GM23338 (cell line): ENCODE measurements at regions not wholly inside any gene's neighbourhood (a gene's known extent, or its start where the extent isn't known, plus 50 kb on each side); places are given as distances from the start of the nearest gene placed in this dataset.

ENCODE experiments used
- ATAC-seq: fragments of 200-7000 bp; cut with Tn5 transposase; 3 replicates; pipeline ENCODE4 v1.9.1; 2020
- DNase-seq: peaks from one replicate; pipeline ENCODE4 v3.0.0-alpha.2; 2015; ENCODE audit warnings: low spot score
- H2AFZ ChIP-seq: fragments of 200-600 bp; sonication (generic); 2 replicates; pipeline ENCODE4 v1.8.0; 2016; ENCODE audit warnings: antibody characterized with exemption, mild to moderate bottlenecking, moderate library complexity
- H3F3A ChIP-seq: fragments of 200-600 bp; sonication (generic); replicated peaks from 2 replicates; pipeline ENCODE4 v1.8.0; 2017; ENCODE audit warnings: antibody characterized with exemption, mixed run types, low read depth
- H3K27ac ChIP-seq: fragments of 200-600 bp; sonication (generic); 2 replicates; pipeline ENCODE4 v1.6.1; 2016; ENCODE audit warnings: low read depth
- H3K27me3 ChIP-seq: fragments of 200-600 bp; sonication (generic); 2 replicates; pipeline ENCODE4 v1.8.0; 2016; ENCODE audit warnings: mild to moderate bottlenecking, mixed run types, moderate library complexity; ENCODE audit not compliant: insufficient read depth
- H3K36me3 ChIP-seq: fragments of 200-600 bp; sonication (generic); 2 replicates; pipeline ENCODE4 v1.8.0; 2016; ENCODE audit warnings: mild to moderate bottlenecking; ENCODE audit not compliant: insufficient read depth
- H3K4me1 ChIP-seq: fragments of 200-600 bp; sonication (generic); 2 replicates; pipeline ENCODE4 v1.8.0; 2016; ENCODE audit warnings: mild to moderate bottlenecking, moderate library complexity; ENCODE audit not compliant: insufficient read depth
- H3K4me2 ChIP-seq: fragments of 200-600 bp; sonication (generic); 2 replicates; pipeline ENCODE4 v1.7.1; 2017; ENCODE audit warnings: mixed run types
- H3K4me3 ChIP-seq: fragments of 200-600 bp; sonication (generic); 2 replicates; pipeline ENCODE4 v1.6.1; 2016; ENCODE audit warnings: mixed run types
- H3K79me2 ChIP-seq: fragments of 200-600 bp; sonication (generic); replicated peaks from 2 replicates; pipeline ENCODE4 v1.8.0; 2017; ENCODE audit warnings: mild to moderate bottlenecking; ENCODE audit not compliant: insufficient read depth
- H3K9me2 ChIP-seq: fragments of 200-600 bp; sonication (generic); 2 replicates; pipeline ENCODE4 v1.8.0; 2017; ENCODE audit not compliant: insufficient read depth
- H4K20me1 ChIP-seq: fragments of 200-600 bp; sonication (generic); replicated peaks from 2 replicates; pipeline ENCODE4 v1.8.0; 2017; ENCODE audit warnings: mild to moderate bottlenecking; ENCODE audit not compliant: insufficient read depth
- H3K27ac Mint-ChIP-seq: 2 replicates; pipeline ENCODE4 v1.8.0; 2020; ENCODE audit warnings: inconsistent platforms, mild to moderate bottlenecking, moderate library complexity, mixed read lengths
- H3K27me3 Mint-ChIP-seq: 3 replicates; pipeline ENCODE4 v1.8.0; 2022; ENCODE audit warnings: low read depth, mild to moderate bottlenecking, moderate library complexity, mixed read lengths, inconsistent platforms; ENCODE audit not compliant: insufficient read depth, poor library complexity
- H3K36me3 Mint-ChIP-seq: 3 replicates; pipeline ENCODE4 v1.8.0; 2021; ENCODE audit warnings: low read depth, mild to moderate bottlenecking, inconsistent platforms, moderate library complexity, mixed read lengths
- H3K4me1 Mint-ChIP-seq: 3 replicates; pipeline ENCODE4 v1.8.0; 2020; ENCODE audit warnings: mild to moderate bottlenecking, inconsistent platforms, mixed read lengths
- H3K4me3 Mint-ChIP-seq: 3 replicates; pipeline ENCODE4 v1.8.0; 2021; ENCODE audit warnings: moderate library complexity, mild to moderate bottlenecking, inconsistent platforms, mixed read lengths
- H3K9me3 Mint-ChIP-seq: 3 replicates; pipeline ENCODE4 v1.8.0; 2020; ENCODE audit warnings: moderate library complexity, mild to moderate bottlenecking, inconsistent platforms, mixed read lengths
- ETS1 ChIP-seq: IDR thresholded peaks from 2 replicates; pipeline ENCODE4 v1.6.1; 2016; ENCODE audit warnings: antibody characterized with exemption
- POLR2AphosphoS5 ChIP-seq: IDR thresholded peaks from 2 replicates; pipeline ENCODE4 v1.6.1; 2016; ENCODE audit warnings: antibody characterized with exemption, low read depth
- REST ChIP-seq: IDR thresholded peaks from one replicate; pipeline ENCODE4 v1.6.1; 2018; ENCODE audit warnings: antibody characterized with exemption; ENCODE audit not compliant: unreplicated experiment
- ZNF462 ChIP-seq: fragments of 250-450 bp; sonication (Bioruptor Pico); IDR thresholded peaks from 2 replicates; pipeline ENCODE4 v1.5.0; 2020; ENCODE audit warnings: mild to moderate bottlenecking, moderate library complexity

GRCh38 chr10:81096558-81096957, 558.9 kb downstream of the SH2D4B start:
- Histone ChIP-seq H3K27ac (no peak overlapping the region), H3K4me2 (no peak overlapping the region), H3K27me3 (no peaks in the 10 kb centered on the region), H3F3A (no peaks in the 10 kb centered on the region), H3K36me3 (no peaks in the 10 kb centered on the region), H3K4me3 (no peak overlapping the region), H3K4me1 (no peaks in the 10 kb centered on the region), H2AFZ (no peak overlapping the region), H3K9me2 (0 out of 2 replicates have a peak, but pooled peaks cover 6% of the 10 kb centered on the region), H4K20me1 (no peaks in the 10 kb centered on the region), H3K79me2 (no peaks in the 10 kb centered on the region)
- DNase-seq: no peak
- H3K27me3 Mint-ChIP-seq: no peaks in the 10 kb centered on the region
- no peaks in the 10 kb centered on the region for H3K9me3 Mint-ChIP-seq
- no peak for ATAC-seq
- H3K27ac Mint-ChIP-seq: no peak overlapping the region
- TF ChIP-seq ZNF462 (no peak), POLR2AphosphoS5 (no peak), ETS1 (no peak), REST (no peak)
- H3K4me3 Mint-ChIP-seq: no peak overlapping the region
- peaks cover 2% of the 10 kb centered on the region; the same call in 1 of the 3 replicates for H3K4me1 Mint-ChIP-seq
- no peaks in the 10 kb centered on the region for H3K36me3 Mint-ChIP-seq
